HepG2 (cell line): ENCODE measurements at regions not wholly inside any gene's neighbourhood (a gene's known extent, or its start where the extent isn't known, plus 50 kb on each side); places are given as distances from the start of the nearest gene placed in this dataset.

Experiments
- ATAC-seq: fragments of 200-7000 bp; cut with Tn5 transposase; 3 replicates; pipeline ENCODE4 v1.9.1; 2020; ENCODE audit warnings: mild to moderate bottlenecking, moderate library complexity
- BruUV-seq: library from RNA; stranded (reverse); fragments of 400-500 nt; replicated peaks from 2 replicates; lab custom pipeline; 2021; lab: Mats Ljungman, UMichigan
- CTCF ChIA-PET: fragments of 300-600 bp; formaldehyde crosslinking; extraction: SDS; loops from one replicate; lab custom pipeline; 2021; ENCODE audit warnings: low total read pairs, inconsistent platforms, low intra/inter-chr PET ratio; lab: Yijun Ruan, JAX
- POLR2A ChIA-PET: fragments of 350-600 bp; sonication (Branson Sonifier 250); formaldehyde crosslinking; loops from one replicate; lab custom pipeline; 2020; ENCODE audit warnings: antibody characterized with exemption, inconsistent platforms; lab: Yijun Ruan, JAX
- DNase-seq: peaks from one replicate; pipeline ENCODE4 v3.0.0-alpha.2; 2015; ENCODE audit warnings: low spot score
- FAIRE-seq: peaks from 3 replicates; lab custom pipeline; 2011; peaks lifted over from hg19 to GRCh38; lab: Jason Lieb, UNC
- H2AFZ ChIP-seq: one replicate; pipeline ENCODE4 v1.6.1; 2011; ENCODE audit warnings: low read length, inconsistent platforms
- H3K27ac ChIP-seq: fragments of 300-600 bp; 3 replicates; pipeline ENCODE4 v1.8.0; 2011; ENCODE audit warnings: mixed run types, mild to moderate bottlenecking, mixed read lengths, low read length, inconsistent platforms; ENCODE audit not compliant: insufficient read depth; ENCODE audit errors: extremely low read length
- H3K27me3 ChIP-seq, 2 experiments: fragments of 200-600 bp in 1 of 2; 2 replicates in 1 of 2; 3 replicates in 1 of 2; pipeline versions ENCODE4 v1.6.0 to v1.8.0; 2011; ENCODE audit warnings: low read length in 2 of 2, mild to moderate bottlenecking in 2 of 2, moderate library complexity in 2 of 2, inconsistent platforms in 1 of 2; ENCODE audit not compliant: insufficient read depth in 2 of 2, control insufficient read depth in 1 of 2
- H3K36me3 ChIP-seq, 2 experiments: fragments of 200-600 bp in 1 of 2; replicated peaks in 1 of 2; 2 replicates in 1 of 2; 3 replicates in 1 of 2; pipeline versions ENCODE4 v1.5.1 to v1.8.0; 2011; ENCODE audit warnings: low read length in 2 of 2, inconsistent platforms in 1 of 2; ENCODE audit not compliant: insufficient read depth in 2 of 2, control insufficient read depth in 1 of 2
- H3K4me1 ChIP-seq: 2 replicates; pipeline ENCODE4 v1.5.1; 2012; ENCODE audit warnings: low read length, inconsistent platforms; ENCODE audit not compliant: insufficient read depth
- H3K4me2 ChIP-seq: 2 replicates; pipeline ENCODE4 v1.6.0; 2011; ENCODE audit warnings: low read depth, low read length, inconsistent platforms
- H3K4me3 ChIP-seq, 3 experiments: fragments of 200-600 bp in 1 of 3; sonication (generic), shearing (Covaris generic) in 1 of 3; replicated peaks in 1 of 3; 2 replicates each; pipeline ENCODE4 v1.5.1; 2011 to 2016; ENCODE audit warnings: low read length in 3 of 3, inconsistent platforms in 2 of 3, low read depth in 2 of 3, mild to moderate bottlenecking in 2 of 3, control low read depth in 1 of 3, mixed read lengths in 1 of 3; ENCODE audit not compliant: insufficient read depth in 1 of 3
- H3K79me2 ChIP-seq: one replicate; pipeline ENCODE4 v1.6.1; 2011; ENCODE audit warnings: low read length, inconsistent platforms; ENCODE audit not compliant: insufficient read depth
- H3K9ac ChIP-seq: 2 replicates; pipeline ENCODE4 v1.6.0; 2011; ENCODE audit warnings: mild to moderate bottlenecking, low read depth, low read length, inconsistent platforms; ENCODE audit not compliant: insufficient read depth
- H3K9me3 ChIP-seq: 2 replicates; pipeline ENCODE4 v1.5.1; 2012; ENCODE audit warnings: mild to moderate bottlenecking, low read length
- H4K20me1 ChIP-seq: 2 replicates; pipeline ENCODE4 v1.6.0; 2011; ENCODE audit warnings: inconsistent platforms, mild to moderate bottlenecking, low read length, moderate library complexity; ENCODE audit not compliant: insufficient read depth
- CREBL2 ChIP-seq: sonication (generic); formaldehyde crosslinking; IDR thresholded peaks from 2 replicates; pipeline ENCODE4 v1.8.1; 2023; ENCODE audit warnings: missing genetic modification reagents, mild to moderate bottlenecking, borderline replicate concordance
- E2F1 ChIP-seq: sonication (generic); formaldehyde crosslinking; IDR thresholded peaks from 2 replicates; pipeline ENCODE4 v1.5.0; 2020; ENCODE audit warnings: missing genetic modification reagents
- HNF1A ChIP-seq, 2 experiments: sonication (generic) in 1 of 2; formaldehyde crosslinking in 1 of 2; IDR thresholded peaks; 2 replicates each; pipeline versions ENCODE4 v1.4.0 to v1.6.1; 2016 to 2020; ENCODE audit warnings: borderline replicate concordance in 1 of 2, low read depth in 1 of 2, mild to moderate bottlenecking in 1 of 2, missing genetic modification reagents in 1 of 2
- TRIM24 ChIP-seq: sonication (generic); formaldehyde crosslinking; IDR thresholded peaks from 2 replicates; pipeline ENCODE4 v1.8.0; 2022; ENCODE audit warnings: mild to moderate bottlenecking, missing genetic modification reagents
- ZBTB1 ChIP-seq: sonication (generic); formaldehyde crosslinking; IDR thresholded peaks from 2 replicates; pipeline ENCODE4 v1.4.0; 2020; ENCODE audit warnings: missing genetic modification reagents, borderline replicate concordance
- ZFYVE20 ChIP-seq: sonication (generic); formaldehyde crosslinking; IDR thresholded peaks from 2 replicates; pipeline ENCODE4 v1.8.0; 2023; ENCODE audit warnings: low read depth, mild to moderate bottlenecking, moderate library complexity, missing genetic modification reagents, borderline replicate concordance
- WGBS: methylation state at CpG from one replicate; pipeline ENCODE4 v1.1.6; 2017; ENCODE audit warnings: low lambda C conversion rate; 5-methylcytosine and 5-hydroxymethylcytosine counted together
- in situ Hi-C: cut with HindIII; loops from 2 replicates; pipeline ENCODE4 v1.10.0; 2017; ENCODE audit warnings: low pct_unique_long_range_greater_than_20kb; ENCODE audit not compliant: extremely low pct_ligation_motif_present
- intact Hi-C: fragments of 100-400 bp; cut with micrococcal nuclease; formaldehyde crosslinking; loops from one replicate; pipeline ENCODE4 v1.10.0; 2022; ENCODE audit not compliant: unreplicated experiment

- Histone ChIP-seq H3K9me3 (no peaks in the 10 kb centered on the region), H4K20me1 (no peaks in the 10 kb centered on the region), H3K27me3 (no peaks in the 10 kb centered on the region), H3K27ac (no peak overlapping the region), H3K4me3 (no peak overlapping the region), H3K9ac (no peak overlapping the region), H3K36me3 (no peaks in the 10 kb centered on the region), H2AFZ (no peak overlapping the region), H3K79me2 (no peaks in the 10 kb centered on the region), H3K4me1 (no peaks in the 10 kb centered on the region), H3K4me2 (no peak overlapping the region)
- in situ Hi-C loops = no loop called here
- CTCF ChIA-PET = no interaction called here
- intact Hi-C loops = no loop called here
- no TSS peak for BruUV-seq
- POLR2A ChIA-PET = no interaction called here
- no peak for TF ChIP-seq CREBL2 (CRISPR knock-in tag)
- TF ChIP-seq TRIM24 = no peak
- TF ChIP-seq HNF1A (IDR thresholded peaks at IDR 0.05; ENCODE audit: low read depth) = no peak
- TF ChIP-seq HNF1A (CRISPR knock-in tag; IDR thresholded peaks at IDR 0.05; ENCODE audit: borderline replicate concordance) = no peak
- no peak for TF ChIP-seq ZFYVE20 (CRISPR knock-in tag)
- no peak for TF ChIP-seq ZBTB1 (CRISPR knock-in tag)
- no peak for TF ChIP-seq E2F1 (CRISPR knock-in tag)
- DNase-seq (no peak), FAIRE-seq (no peak), ATAC-seq (no peak)
- 93% methylated on average over 1 of the region's 1 CpG for whole genome bisulfite sequencing
These were observed 1072.4 kb upstream of the ZEB2 start for GRCh38 chr2:145592361-145592760.
